Stimulated activated CD4-positive, alpha-beta T cell treated with anti-CD3 and anti-CD28 coated beads, Interleukin-12 subunit alpha, Interleukin-12 subunit beta, amount 100 ng/mL, for 48 hours (primary cell): ENCODE measurements at regions not wholly inside any gene's neighbourhood (a gene's known extent, or its start where the extent isn't known, plus 50 kb on each side); places are given as distances from the start of the nearest gene placed in this dataset.

ENCODE experiments used
- DNase-seq, 3 donors: peaks; one replicate each; pipeline ENCODE4 v3.0.0-alpha.2; 2020; ENCODE audit warnings: low read depth in 2 of 3, low spot score in 1 of 3

- DNase-seq, result no peak
These were observed 65.2 kb upstream of the CNTN5 start for GRCh38 chr11:98955551-98955950.

GRCh38 chr11:98964146-98964545, 56.6 kb upstream of the CNTN5 start:
- no peak for DNase-seq

GRCh38 chr11:98965358-98965757, 55.4 kb upstream of the CNTN5 start:
- no peak for DNase-seq

- no peak for DNase-seq
These were observed 55.0 kb upstream of the CNTN5 start for GRCh38 chr11:98965775-98966174.

GRCh38 chr11:98967005-98967404, 53.7 kb upstream of the CNTN5 start:
- DNase-seq, result no peak
